BLaER1 treated with 17β-estradiol and CSF1 and Interleukin-3, amounts not matched to agents 10 nM and 100 nM (cell line): ENCODE measurements at regions not wholly inside any gene's neighbourhood (a gene's known extent, or its start where the extent isn't known, plus 50 kb on each side); places are given as distances from the start of the nearest gene placed in this dataset.

Experiments used
- H3K27ac ChIP-seq, 11 experiments: shearing (Covaris generic); formaldehyde crosslinking; 2 replicates each; pipeline ENCODE4 v1.8.1; 2022
- H3K27me3 ChIP-seq, 11 experiments: shearing (Covaris generic); formaldehyde crosslinking; 2 replicates each; pipeline ENCODE4 v1.8.1; 2022
- H3K36me3 ChIP-seq, 11 experiments: shearing (Covaris generic); formaldehyde crosslinking; 2 replicates each; pipeline ENCODE4 v1.8.1; 2022
- H3K4me1 ChIP-seq, 10 experiments: shearing (Covaris generic); formaldehyde crosslinking; 2 replicates each; pipeline ENCODE4 v1.8.1; 2022
- H3K4me2 ChIP-seq, 11 experiments: shearing (Covaris generic); formaldehyde crosslinking; 2 replicates each; pipeline ENCODE4 v1.8.1; 2022
- H3K4me3 ChIP-seq, 10 experiments: shearing (Covaris generic); formaldehyde crosslinking; 2 replicates each; pipeline ENCODE4 v1.8.1; 2022
- H3K9ac ChIP-seq, 11 experiments: shearing (Covaris generic); formaldehyde crosslinking; 2 replicates each; pipeline ENCODE4 v1.8.1; 2022
- H3K9me3 ChIP-seq, 11 experiments: shearing (Covaris generic); formaldehyde crosslinking; replicated peaks in 1 of 11; 2 replicates each; pipeline ENCODE4 v1.8.1; 2022
- H4K20me1 ChIP-seq, 11 experiments: shearing (Covaris generic); formaldehyde crosslinking; 2 replicates each; pipeline ENCODE4 v1.8.1; 2022
- Cebpa-rat ChIP-seq, 11 experiments: shearing (Covaris generic); IDR thresholded peaks; 2 replicates each; pipeline ENCODE4 v1.8.1; 2022

DNA sequence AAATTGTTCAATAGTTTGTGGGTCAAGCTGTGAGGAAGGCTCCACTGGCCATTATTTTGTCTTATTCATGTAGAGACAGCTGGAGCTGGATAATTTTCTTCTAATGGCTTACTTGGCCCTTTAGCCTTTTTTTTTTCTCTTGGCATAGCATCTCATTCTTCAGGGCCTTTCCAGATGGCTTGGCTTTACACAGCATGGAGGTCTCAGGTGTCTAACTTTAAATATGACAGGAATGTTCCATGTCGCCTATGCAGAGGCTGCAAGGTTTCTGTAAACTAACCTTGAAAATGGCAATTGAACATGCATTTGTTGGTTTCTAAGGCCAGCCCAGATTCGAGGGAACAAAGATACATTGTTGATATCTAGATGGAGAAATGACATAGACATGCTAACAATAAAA is 247.9 kb upstream of the CNTN5 start:
- H3K9ac ChIP-seq = no peak overlapping the region
- no peaks in the 10 kb centered on the region for H3K4me1 ChIP-seq
- H3K27ac ChIP-seq = no peak overlapping the region
- no peaks in the 10 kb centered on the region for H4K20me1 ChIP-seq
- no peak for TF ChIP-seq Cebpa-rat (IDR thresholded peaks at IDR 0.05)
- peaks cover 4 to 15% (median 11%) of the 10 kb centered on the region in 11 experiments; a peak in 15 of 22 replicates for H3K9me3 ChIP-seq
- H3K27me3 ChIP-seq = no peaks in the 10 kb centered on the region
- H3K36me3 ChIP-seq = no peaks in the 10 kb centered on the region
- H3K4me3 ChIP-seq = no peak overlapping the region
- no peak overlapping the region for H3K4me2 ChIP-seq

DNA sequence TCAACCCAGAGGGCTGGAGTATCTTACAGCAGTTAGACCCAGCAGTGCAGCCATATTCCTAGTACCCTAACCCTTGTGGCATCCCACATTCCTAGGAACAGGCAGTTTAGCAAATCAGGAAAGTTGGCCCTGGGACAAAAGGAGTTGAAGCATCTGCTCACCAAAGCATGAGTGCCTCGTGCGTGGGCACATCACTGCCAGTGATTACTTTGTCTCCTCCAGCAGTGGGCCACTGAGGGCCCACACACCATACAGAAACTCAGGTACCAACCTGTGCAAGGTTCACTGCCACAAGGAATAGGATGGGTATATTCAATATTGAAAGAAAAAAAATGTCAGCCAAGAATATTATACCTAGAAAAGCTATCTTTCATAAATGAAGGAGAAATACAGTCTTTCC is 227.5 kb upstream of the CNTN5 start:
- Histone ChIP-seq H3K27me3 (no peaks in the 10 kb centered on the region), H3K9ac (no peak overlapping the region), H3K4me2 (no peak overlapping the region), H3K4me1 (no peaks in the 10 kb centered on the region), H3K4me3 (no peak overlapping the region), H3K9me3 (peaks cover 0 to 8% (median 0%) of the 10 kb centered on the region in 11 experiments; a peak in 6 of 22 replicates), H4K20me1 (no peaks in the 10 kb centered on the region), H3K27ac (no peak overlapping the region), H3K36me3 (no peaks in the 10 kb centered on the region)
- no peak for TF ChIP-seq Cebpa-rat (IDR thresholded peaks at IDR 0.05)

DNA sequence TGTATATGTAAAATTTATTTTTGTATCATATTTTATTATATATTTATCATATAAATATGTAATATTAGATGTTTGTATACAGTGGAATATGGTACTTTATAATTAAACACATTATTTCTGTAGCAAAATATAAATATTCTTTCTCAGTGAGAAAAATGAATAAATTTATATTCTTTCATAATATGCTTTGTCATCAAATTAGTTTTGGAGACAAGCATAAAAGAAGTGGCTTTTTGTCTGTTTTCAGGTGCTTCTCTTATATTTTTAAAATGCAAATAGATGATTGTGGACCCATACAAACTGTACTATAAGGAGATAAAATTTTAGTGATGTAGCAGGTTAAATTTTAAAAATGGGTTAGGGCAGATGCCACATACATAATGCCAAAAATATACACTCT is 222.4 kb upstream of the CNTN5 start:
- Histone ChIP-seq H3K4me1 (no peaks in the 10 kb centered on the region), H3K36me3 (no peaks in the 10 kb centered on the region), H3K9me3 (peaks cover 0 to 12% (median 7%) of the 10 kb centered on the region in 11 experiments; a peak in 13 of 22 replicates), H3K9ac (no peak overlapping the region), H3K4me3 (no peak overlapping the region), H3K27me3 (no peaks in the 10 kb centered on the region), H3K27ac (no peak overlapping the region), H4K20me1 (no peaks in the 10 kb centered on the region), H3K4me2 (no peak overlapping the region)
- no peak for TF ChIP-seq Cebpa-rat (IDR thresholded peaks at IDR 0.05)

DNA sequence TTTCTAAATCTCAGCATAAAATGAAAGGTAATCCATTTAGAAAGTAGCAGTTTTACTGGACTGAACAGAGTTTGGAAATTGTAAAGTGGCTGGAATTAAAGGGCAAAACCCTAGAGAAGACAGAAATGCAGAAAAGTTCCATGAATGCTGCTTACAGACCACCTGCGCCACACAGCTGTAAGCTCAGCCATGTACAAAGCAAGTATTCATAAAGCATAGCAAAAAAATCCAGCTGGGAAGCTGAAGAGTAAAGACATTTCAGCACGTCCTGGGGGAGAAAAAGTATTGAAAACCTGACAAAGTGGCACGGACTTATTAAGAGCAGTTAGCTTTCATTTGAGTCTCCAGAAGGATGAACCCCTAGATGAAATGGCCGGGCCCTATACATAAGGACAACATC is 220.1 kb upstream of the CNTN5 start:
- Histone ChIP-seq H3K9me3 (peaks cover 0 to 12% (median 7%) of the 10 kb centered on the region in 11 experiments; a peak in 11 of 22 replicates), H3K4me3 (no peak overlapping the region), H3K4me1 (no peaks in the 10 kb centered on the region), H4K20me1 (no peaks in the 10 kb centered on the region), H3K36me3 (no peaks in the 10 kb centered on the region), H3K27me3 (no peaks in the 10 kb centered on the region), H3K9ac (no peak overlapping the region), H3K27ac (no peak overlapping the region), H3K4me2 (no peak overlapping the region)
- no peak for TF ChIP-seq Cebpa-rat (IDR thresholded peaks at IDR 0.05)

DNA sequence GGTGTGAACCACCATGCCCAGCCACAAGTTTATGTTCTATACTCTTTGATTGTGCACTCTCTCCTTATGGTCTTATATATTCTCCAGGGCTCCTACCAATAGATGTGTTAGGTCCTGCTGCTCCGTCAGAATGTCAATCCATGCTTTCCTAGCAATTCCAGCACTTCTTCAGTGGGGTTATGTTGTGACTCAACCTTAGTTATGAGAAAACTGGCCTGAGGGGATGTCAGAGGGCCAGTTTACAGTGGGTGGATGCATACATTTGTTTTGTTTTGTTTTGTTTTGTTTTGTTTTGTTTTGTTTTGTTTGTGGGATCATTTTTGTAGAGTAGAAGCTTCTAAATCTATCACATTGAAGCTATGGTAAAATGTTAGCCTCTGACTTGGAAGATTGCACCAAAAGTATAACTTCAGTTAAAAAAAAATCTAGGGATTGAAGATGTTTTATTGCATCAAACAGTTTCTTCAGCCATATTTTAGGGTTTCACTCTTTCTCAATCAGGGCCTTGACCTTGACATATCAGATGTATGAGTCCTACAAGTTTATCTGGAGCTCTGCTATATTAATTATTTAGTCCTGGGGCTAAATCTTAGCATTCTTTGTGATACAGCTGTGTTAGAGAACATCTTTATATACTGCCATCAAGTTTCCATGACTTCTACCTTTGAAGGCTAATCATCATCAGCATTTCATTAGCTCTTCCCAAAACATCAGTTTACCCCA is 191.6 kb upstream of the CNTN5 start:
- H3K27ac ChIP-seq = no peak overlapping the region
- no peaks in the 10 kb centered on the region for H3K4me1 ChIP-seq
- H4K20me1 ChIP-seq = no peaks in the 10 kb centered on the region

DNA sequence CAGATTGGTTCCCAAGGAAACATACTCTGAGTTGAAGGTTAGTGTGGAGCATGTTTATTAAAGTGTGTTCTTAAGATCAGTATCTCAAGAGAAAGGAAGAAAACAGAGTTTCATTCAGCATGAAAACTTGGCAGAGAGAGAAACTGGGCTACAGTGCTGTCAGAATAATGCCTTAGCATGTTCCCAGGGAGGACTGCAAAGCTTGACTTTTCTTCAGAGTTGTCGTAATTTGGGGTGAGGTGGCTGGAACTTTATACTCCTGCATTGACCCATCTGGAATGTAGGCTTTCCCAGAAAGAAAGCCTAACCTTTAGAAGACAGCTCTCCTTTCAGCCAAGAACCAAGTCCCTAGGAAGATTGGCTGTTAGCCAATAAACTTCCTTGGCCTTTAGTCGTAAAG is 190.8 kb upstream of the CNTN5 start:
- H3K27ac ChIP-seq = no peak overlapping the region
- no peak for TF ChIP-seq Cebpa-rat (IDR thresholded peaks at IDR 0.05)

More for the DNA sequence above, 191.6 kb upstream of the CNTN5 start:
- H3K36me3 ChIP-seq = no peaks in the 10 kb centered on the region
- no peaks in the 10 kb centered on the region for H3K27me3 ChIP-seq
- H3K4me2 ChIP-seq = no peak overlapping the region
- H3K9ac ChIP-seq = no peak overlapping the region
- TF ChIP-seq Cebpa-rat (IDR thresholded peaks at IDR 0.05) = no peak
- no peak overlapping the region for H3K4me3 ChIP-seq
- no peaks in the 10 kb centered on the region for H3K9me3 ChIP-seq

DNA sequence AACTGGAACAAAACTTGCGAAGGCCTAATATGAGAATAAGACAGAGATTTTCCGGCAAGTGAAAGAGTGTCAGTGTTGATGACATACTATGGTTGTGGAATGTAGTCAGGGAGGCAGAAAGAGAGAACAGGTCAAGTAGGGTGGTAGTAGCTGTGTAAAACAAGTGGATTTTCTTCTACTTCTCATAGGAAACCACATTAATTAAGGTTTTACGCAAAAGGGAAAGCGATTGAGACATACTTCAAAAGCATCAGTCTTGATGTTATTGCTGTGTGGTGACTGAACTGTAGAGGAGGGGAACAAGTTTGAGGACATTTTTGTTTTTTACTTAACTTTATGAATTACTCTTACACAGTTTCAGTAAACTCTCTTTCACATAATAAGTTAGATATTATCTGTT is 186.0 kb upstream of the CNTN5 start:
- H4K20me1 ChIP-seq = no peaks in the 10 kb centered on the region
- no peak overlapping the region for H3K4me2 ChIP-seq
- H3K9ac ChIP-seq = no peak overlapping the region
- no peak for TF ChIP-seq Cebpa-rat (IDR thresholded peaks at IDR 0.05)
- H3K27me3 ChIP-seq = no peaks in the 10 kb centered on the region
- H3K36me3 ChIP-seq = no peaks in the 10 kb centered on the region
- H3K9me3 ChIP-seq = no peaks in the 10 kb centered on the region
- H3K27ac ChIP-seq = no peak overlapping the region
- no peak overlapping the region for H3K4me3 ChIP-seq
- H3K4me1 ChIP-seq = no peaks in the 10 kb centered on the region

More for the DNA sequence above, 190.8 kb upstream of the CNTN5 start:
- Histone ChIP-seq H3K4me2 (no peak overlapping the region), H3K4me3 (no peak overlapping the region), H3K36me3 (no peaks in the 10 kb centered on the region), H3K9ac (no peak overlapping the region), H3K27me3 (no peaks in the 10 kb centered on the region), H3K4me1 (no peaks in the 10 kb centered on the region), H3K9me3 (no peaks in the 10 kb centered on the region), H4K20me1 (no peaks in the 10 kb centered on the region)

DNA sequence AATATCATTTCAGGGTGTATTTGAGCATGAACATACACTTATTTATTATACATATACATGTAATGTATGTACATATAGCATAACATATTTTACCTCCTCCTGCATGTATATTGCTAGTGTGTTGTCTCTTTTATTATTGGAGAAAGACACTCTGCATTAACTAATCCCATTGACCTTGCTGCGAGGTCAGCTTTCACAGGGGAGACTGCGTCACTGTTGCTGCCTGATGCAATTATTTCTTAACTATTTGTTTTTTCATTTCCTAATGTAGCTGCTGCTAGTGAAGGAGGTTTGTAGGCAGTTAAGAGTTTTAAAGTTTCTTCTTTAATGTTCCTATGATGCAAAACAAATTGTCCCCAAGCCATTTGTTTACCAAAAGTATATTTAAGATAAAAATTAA is 185.4 kb upstream of the CNTN5 start:
- Histone ChIP-seq H3K4me3 (no peak overlapping the region), H3K4me1 (no peaks in the 10 kb centered on the region), H3K27ac (no peak overlapping the region), H3K9ac (no peak overlapping the region), H3K9me3 (no peaks in the 10 kb centered on the region), H3K4me2 (no peak overlapping the region), H3K27me3 (no peaks in the 10 kb centered on the region), H3K36me3 (no peaks in the 10 kb centered on the region), H4K20me1 (no peaks in the 10 kb centered on the region)
- TF ChIP-seq Cebpa-rat (IDR thresholded peaks at IDR 0.05) = no peak

DNA sequence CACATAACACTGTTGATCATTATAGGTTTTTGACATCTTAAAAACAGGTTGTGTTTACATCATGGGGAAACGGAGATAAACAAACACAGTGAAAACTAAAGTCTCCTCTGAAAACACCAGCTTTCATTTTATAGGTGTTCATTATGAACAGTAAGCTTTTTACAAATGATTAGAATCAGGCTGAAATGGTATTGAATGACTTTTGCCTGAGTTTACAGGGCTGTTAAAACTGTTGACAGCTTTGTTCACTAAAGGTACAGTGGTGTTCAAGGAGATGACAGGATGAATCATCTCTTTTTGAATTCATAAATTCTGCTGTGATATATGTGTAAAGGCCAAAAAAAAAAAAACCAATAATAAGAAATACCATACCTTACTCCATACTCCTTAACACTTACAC is 184.6 kb upstream of the CNTN5 start:
- Histone ChIP-seq H3K27me3 (no peaks in the 10 kb centered on the region), H3K4me1 (no peaks in the 10 kb centered on the region), H3K27ac (no peak overlapping the region), H3K36me3 (no peaks in the 10 kb centered on the region), H3K9ac (no peak overlapping the region), H4K20me1 (no peaks in the 10 kb centered on the region), H3K4me2 (no peak overlapping the region), H3K4me3 (no peak overlapping the region), H3K9me3 (no peaks in the 10 kb centered on the region)
- TF ChIP-seq Cebpa-rat (IDR thresholded peaks at IDR 0.05) = no peak

DNA sequence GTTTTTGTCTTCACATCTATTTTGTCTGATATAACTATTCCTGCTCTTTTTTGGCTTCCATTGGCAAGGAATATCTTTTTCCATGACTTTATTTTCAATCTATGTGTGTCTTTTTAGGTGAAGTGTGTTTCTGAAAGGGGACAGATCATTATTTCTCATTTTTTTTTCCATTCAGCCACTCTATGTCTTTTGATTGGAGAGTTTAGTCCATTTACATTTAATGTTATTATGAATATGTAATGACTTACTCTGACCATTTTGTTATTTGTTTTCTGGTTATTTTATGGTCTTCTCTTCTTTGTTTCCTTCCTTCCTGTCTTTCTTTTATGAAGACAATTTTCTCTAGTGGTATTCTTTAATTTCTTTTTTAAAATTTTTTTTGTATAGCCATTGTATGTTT is 178.6 kb upstream of the CNTN5 start:
- no peak for TF ChIP-seq Cebpa-rat (IDR thresholded peaks at IDR 0.05)
- H3K9me3 ChIP-seq = peaks cover 0 to 13% (median 0%) of the 10 kb centered on the region in 11 experiments; a peak in 8 of 22 replicates
- no peaks in the 10 kb centered on the region for H3K27me3 ChIP-seq
- no peak overlapping the region for H3K9ac ChIP-seq
- no peak overlapping the region for H3K4me2 ChIP-seq
- H3K27ac ChIP-seq = no peak overlapping the region
- H4K20me1 ChIP-seq = no peaks in the 10 kb centered on the region
- no peaks in the 10 kb centered on the region for H3K4me1 ChIP-seq
- no peaks in the 10 kb centered on the region for H3K36me3 ChIP-seq
- no peak overlapping the region for H3K4me3 ChIP-seq
